T-helper 2 cell treated with Interferon-gamma antibody and Interleukin-4, amounts not matched to agents 5 μg/mL and 100 μg/mL, for 36 hours (primary cell): ENCODE measurements at regions not wholly inside any gene's neighbourhood (a gene's known extent, or its start where the extent isn't known, plus 50 kb on each side); places are given as distances from the start of the nearest gene placed in this dataset.

Experiments used
- DNase-seq: peaks from one replicate; pipeline ENCODE4 v3.0.0; 2021; ENCODE audit warnings: low spot score
- H3K27ac Mint-ChIP-seq: one replicate; pipeline ENCODE4 v1.8.0; 2021; ENCODE audit warnings: mild to moderate bottlenecking, mixed read lengths
- H3K27me3 Mint-ChIP-seq: one replicate; pipeline ENCODE4 v1.8.0; 2021; ENCODE audit warnings: low read depth, mixed read lengths
- H3K36me3 Mint-ChIP-seq: one replicate; pipeline ENCODE4 v1.8.0; 2021; ENCODE audit warnings: low read depth, mixed read lengths
- H3K4me1 Mint-ChIP-seq: one replicate; pipeline ENCODE4 v1.8.0; 2021; ENCODE audit warnings: low read depth, mixed read lengths
- H3K4me3 Mint-ChIP-seq: one replicate; pipeline ENCODE4 v1.8.0; 2022; ENCODE audit warnings: mild to moderate bottlenecking, moderate library complexity, mixed read lengths
- H3K9me3 Mint-ChIP-seq: one replicate; pipeline ENCODE4 v1.8.0; 2021; ENCODE audit warnings: mixed read lengths

GRCh38 chr3:106759731-106760130 lies 617.5 kb upstream of the CCDC54 start:
- peaks cover 13% of the 10 kb centered on the region for H3K9me3 Mint-ChIP-seq
- H3K36me3 Mint-ChIP-seq = no peaks in the 10 kb centered on the region
- H3K27me3 Mint-ChIP-seq = no peaks in the 10 kb centered on the region
- no peak overlapping the region for H3K27ac Mint-ChIP-seq
- H3K4me3 Mint-ChIP-seq = no peak overlapping the region
- no peaks in the 10 kb centered on the region for H3K4me1 Mint-ChIP-seq
- no peak for DNase-seq

- no peaks in the 10 kb centered on the region for H3K9me3 Mint-ChIP-seq
- no peaks in the 10 kb centered on the region for H3K36me3 Mint-ChIP-seq
- DNase-seq = no peak
- H3K27ac Mint-ChIP-seq = no peak overlapping the region
- H3K4me1 Mint-ChIP-seq = no peaks in the 10 kb centered on the region
- H3K4me3 Mint-ChIP-seq = no peak overlapping the region
- H3K27me3 Mint-ChIP-seq = no peaks in the 10 kb centered on the region
Observed at GRCh38 chr3:106765342-106765741, 611.9 kb upstream of the CCDC54 start.

GRCh38 chr3:106768941-106769480 lies 608.2 kb upstream of the CCDC54 start:
- DNase-seq = no peak
- H3K36me3 Mint-ChIP-seq = no peaks in the 10 kb centered on the region

GRCh38 chr3:106773795-106774194 lies 603.4 kb upstream of the CCDC54 start:
- Mint-ChIP-seq H3K4me1 (no peaks in the 10 kb centered on the region), H3K27me3 (no peaks in the 10 kb centered on the region), H3K36me3 (no peaks in the 10 kb centered on the region), H3K9me3 (no peaks in the 10 kb centered on the region), H3K4me3 (no peak overlapping the region), H3K27ac (no peak overlapping the region)
- DNase-seq = no peak

More at GRCh38 chr3:106768941-106769480, 608.2 kb upstream of the CCDC54 start:
- no peak overlapping the region for H3K4me3 Mint-ChIP-seq
- no peaks in the 10 kb centered on the region for H3K4me1 Mint-ChIP-seq
- H3K27ac Mint-ChIP-seq = no peak overlapping the region
- no peaks in the 10 kb centered on the region for H3K27me3 Mint-ChIP-seq
- H3K9me3 Mint-ChIP-seq = no peaks in the 10 kb centered on the region

- H3K36me3 Mint-ChIP-seq = no peaks in the 10 kb centered on the region
- H3K4me3 Mint-ChIP-seq = no peak overlapping the region
- no peak for DNase-seq
- H3K27me3 Mint-ChIP-seq = no peaks in the 10 kb centered on the region
- H3K4me1 Mint-ChIP-seq = no peaks in the 10 kb centered on the region
- no peak overlapping the region for H3K27ac Mint-ChIP-seq
- no peaks in the 10 kb centered on the region for H3K9me3 Mint-ChIP-seq
Observed at GRCh38 chr3:106783231-106783630, 594.0 kb upstream of the CCDC54 start.

- H3K27me3 Mint-ChIP-seq = no peaks in the 10 kb centered on the region
- no peaks in the 10 kb centered on the region for H3K36me3 Mint-ChIP-seq
- H3K4me1 Mint-ChIP-seq = no peaks in the 10 kb centered on the region
- no peak overlapping the region for H3K27ac Mint-ChIP-seq
- no peak for DNase-seq
- H3K4me3 Mint-ChIP-seq = no peak overlapping the region
- no peaks in the 10 kb centered on the region for H3K9me3 Mint-ChIP-seq
Observed at GRCh38 chr3:106789276-106789675, 588.0 kb upstream of the CCDC54 start.

- no peak for DNase-seq
- H3K27ac Mint-ChIP-seq = no peak overlapping the region
- H3K4me1 Mint-ChIP-seq = no peaks in the 10 kb centered on the region
- H3K4me3 Mint-ChIP-seq = no peak overlapping the region
- no peaks in the 10 kb centered on the region for H3K27me3 Mint-ChIP-seq
- no peaks in the 10 kb centered on the region for H3K9me3 Mint-ChIP-seq
- no peaks in the 10 kb centered on the region for H3K36me3 Mint-ChIP-seq
Observed at GRCh38 chr3:106792716-106793115, 584.5 kb upstream of the CCDC54 start.

GRCh38 chr3:106794442-106794841 lies 582.8 kb upstream of the CCDC54 start:
- DNase-seq = no peak
- H3K36me3 Mint-ChIP-seq = no peaks in the 10 kb centered on the region
- no peaks in the 10 kb centered on the region for H3K9me3 Mint-ChIP-seq
- no peaks in the 10 kb centered on the region for H3K4me1 Mint-ChIP-seq
- H3K27ac Mint-ChIP-seq = no peak overlapping the region
- no peak overlapping the region for H3K4me3 Mint-ChIP-seq
- no peaks in the 10 kb centered on the region for H3K27me3 Mint-ChIP-seq

GRCh38 chr3:106795553-106795952 lies 581.7 kb upstream of the CCDC54 start:
- Mint-ChIP-seq H3K9me3 (no peaks in the 10 kb centered on the region), H3K4me3 (no peak overlapping the region), H3K4me1 (no peaks in the 10 kb centered on the region), H3K27me3 (no peaks in the 10 kb centered on the region), H3K36me3 (no peaks in the 10 kb centered on the region), H3K27ac (no peak overlapping the region)
- no peak for DNase-seq

- Mint-ChIP-seq H3K27me3 (no peaks in the 10 kb centered on the region), H3K4me1 (no peaks in the 10 kb centered on the region), H3K4me3 (no peak overlapping the region), H3K27ac (no peak overlapping the region), H3K36me3 (no peaks in the 10 kb centered on the region), H3K9me3 (no peaks in the 10 kb centered on the region)
- no peak for DNase-seq
Observed at GRCh38 chr3:106797461-106797860, 579.8 kb upstream of the CCDC54 start.

GRCh38 chr3:106805625-106806024 lies 571.6 kb upstream of the CCDC54 start:
- Mint-ChIP-seq H3K27me3 (no peaks in the 10 kb centered on the region), H3K4me3 (no peak overlapping the region), H3K36me3 (no peaks in the 10 kb centered on the region), H3K27ac (no peak overlapping the region), H3K4me1 (no peaks in the 10 kb centered on the region), H3K9me3 (no peaks in the 10 kb centered on the region)
- no peak for DNase-seq

GRCh38 chr3:106806964-106807363 lies 570.3 kb upstream of the CCDC54 start:
- H3K36me3 Mint-ChIP-seq = no peaks in the 10 kb centered on the region
- H3K4me3 Mint-ChIP-seq = no peak overlapping the region
- DNase-seq = no peak
- no peaks in the 10 kb centered on the region for H3K9me3 Mint-ChIP-seq
- no peaks in the 10 kb centered on the region for H3K4me1 Mint-ChIP-seq
- H3K27ac Mint-ChIP-seq = no peak overlapping the region
- no peaks in the 10 kb centered on the region for H3K27me3 Mint-ChIP-seq

- Mint-ChIP-seq H3K4me1 (no peaks in the 10 kb centered on the region), H3K36me3 (no peaks in the 10 kb centered on the region), H3K27ac (no peak overlapping the region), H3K4me3 (no peak overlapping the region), H3K9me3 (no peaks in the 10 kb centered on the region), H3K27me3 (no peaks in the 10 kb centered on the region)
- no peak for DNase-seq
Observed at GRCh38 chr3:106809041-106809440, 568.2 kb upstream of the CCDC54 start.

GRCh38 chr3:106809623-106810299 lies 567.5 kb upstream of the CCDC54 start:
- Mint-ChIP-seq H3K9me3 (no peaks in the 10 kb centered on the region), H3K36me3 (no peaks in the 10 kb centered on the region), H3K4me1 (no peaks in the 10 kb centered on the region), H3K4me3 (no peak overlapping the region), H3K27me3 (no peaks in the 10 kb centered on the region), H3K27ac (no peak overlapping the region)
- DNase-seq = no peak

GRCh38 chr3:106810300-106810875 lies 566.9 kb upstream of the CCDC54 start:
- H3K4me3 Mint-ChIP-seq = no peak overlapping the region
- no peaks in the 10 kb centered on the region for H3K27me3 Mint-ChIP-seq
- no peaks in the 10 kb centered on the region for H3K36me3 Mint-ChIP-seq
- no peaks in the 10 kb centered on the region for H3K9me3 Mint-ChIP-seq
- DNase-seq = no peak
- H3K4me1 Mint-ChIP-seq = no peaks in the 10 kb centered on the region
- H3K27ac Mint-ChIP-seq = no peak overlapping the region
